A673 (cell line): ENCODE measurements at regions not wholly inside any gene's neighbourhood (a gene's known extent, or its start where the extent isn't known, plus 50 kb on each side); places are given as distances from the start of the nearest gene placed in this dataset.

Source experiments
- BruUV-seq: library from RNA; stranded (reverse); fragments of 400-500 nt; replicated peaks from 2 replicates; lab custom pipeline; 2021; lab: Mats Ljungman, UMichigan
- CTCF ChIA-PET: fragments of 300-600 bp; sonication (Branson Sonifier 250); formaldehyde crosslinking; loops from one replicate; lab custom pipeline; 2022; ENCODE audit warnings: antibody characterized with exemption; lab: Charles Lee
- POLR2A ChIA-PET: fragments of 300-600 bp; sonication (Branson Sonifier 250); formaldehyde crosslinking; loops from one replicate; lab custom pipeline; 2022; ENCODE audit warnings: antibody characterized with exemption; ENCODE audit not compliant: low non-redundant PET; lab: Charles Lee
- DNase-seq: peaks from one replicate; pipeline ENCODE4 v3.0.0-alpha.2; 2015; ENCODE audit warnings: low spot score
- H3K27ac ChIP-seq: fragments of 200-600 bp; sonication (generic); 2 replicates; pipeline ENCODE4 v1.5.1; 2016; ENCODE audit warnings: mixed run types, low read depth, mild to moderate bottlenecking, mixed read lengths, antibody characterized with exemption, low read length; ENCODE audit not compliant: poor library complexity, severe bottlenecking
- H3K27me3 ChIP-seq: fragments of 200-600 bp; sonication (generic); replicated peaks from 2 replicates; pipeline ENCODE4 v1.6.1; 2017; ENCODE audit warnings: mixed run types, low read depth, mild to moderate bottlenecking, mixed read lengths, antibody characterized with exemption, low read length; ENCODE audit not compliant: insufficient read depth, poor library complexity
- H3K36me3 ChIP-seq: fragments of 200-600 bp; sonication (generic); 2 replicates; pipeline ENCODE4 v1.6.1; 2016; ENCODE audit warnings: mixed run types, mild to moderate bottlenecking, mixed read lengths, antibody characterized with exemption, low read length; ENCODE audit not compliant: insufficient read depth, poor library complexity, severe bottlenecking
- H3K4me1 ChIP-seq: fragments of 200-600 bp; sonication (generic); 2 replicates; pipeline ENCODE4 v1.6.1; 2017; ENCODE audit warnings: mixed run types, mild to moderate bottlenecking, mixed read lengths, antibody characterized with exemption, low read length; ENCODE audit not compliant: insufficient read depth, poor library complexity, severe bottlenecking
- H3K4me3 ChIP-seq: fragments of 200-600 bp; sonication (generic); 2 replicates; pipeline ENCODE4 v1.5.1; 2016; ENCODE audit warnings: low read depth, mixed run types, mild to moderate bottlenecking, mixed read lengths, low read length; ENCODE audit not compliant: poor library complexity, severe bottlenecking
- H3K9me3 ChIP-seq: fragments of 200-600 bp; sonication (generic); 2 replicates; pipeline ENCODE4 v1.6.1; 2016; ENCODE audit warnings: mixed run types, low read depth, mild to moderate bottlenecking, mixed read lengths, antibody characterized with exemption, low read length; ENCODE audit not compliant: poor library complexity, severe bottlenecking
- CTCF ChIP-seq: fragments of 300-800, 200-600 bp; sonication (generic); conservative IDR thresholded peaks from 2 replicates; pipeline ENCODE4 v1.5.1; 2017; ENCODE audit warnings: low read depth, mild to moderate bottlenecking, antibody characterized with exemption, low read length, moderate library complexity, mixed read lengths
- EZH2 ChIP-seq: fragments of 200-600 bp; sonication (generic); IDR thresholded peaks from 2 replicates; pipeline ENCODE4 v1.6.1; 2017; ENCODE audit warnings: borderline replicate concordance, low read depth, mild to moderate bottlenecking, mixed read lengths, antibody characterized with exemption, low read length; ENCODE audit not compliant: poor library complexity, severe bottlenecking
- intact Hi-C: fragments of 100-400 bp; cut with micrococcal nuclease; formaldehyde crosslinking; loops from one replicate; pipeline ENCODE4 v1.10.0; 2022; ENCODE audit not compliant: unreplicated experiment

- BruUV-seq: no TSS peak
- Histone ChIP-seq H3K4me1 (no peaks in the 10 kb centered on the region), H3K27ac (no peak overlapping the region), H3K36me3 (no peaks in the 10 kb centered on the region), H3K27me3 (peaks cover 2% of the 10 kb centered on the region), H3K4me3 (no peak overlapping the region), H3K9me3 (no peaks in the 10 kb centered on the region)
- CTCF ChIA-PET: no interaction called here
- intact Hi-C loops: no loop called here
- no peak for DNase-seq
- POLR2A ChIA-PET: no interaction called here
- TF ChIP-seq EZH2 (no peak), CTCF (no peak)
Measured at GRCh38 chr13:47801555-47801954, 199.5 kb downstream of the SUCLA2 start.

- intact Hi-C loops: no loop called here
- no peak for TF ChIP-seq EZH2
- TF ChIP-seq CTCF: no peak
- POLR2A ChIA-PET: no interaction called here
Measured at GRCh38 chr13:47800593-47800992, 200.5 kb downstream of the SUCLA2 start.

GRCh38 chr13:47798906-47799305 is 202.2 kb downstream of the SUCLA2 start:
- no peaks in the 10 kb centered on the region for H3K4me1 ChIP-seq
- ChIA-PET POLR2A (no interaction called here), CTCF (no interaction called here)
- intact Hi-C loops: loop anchor here (10.0 kb wide), 1 partner anchor 966 kb away; no protein-coding TSS in a partner anchor
- H3K9me3 ChIP-seq: no peaks in the 10 kb centered on the region
- no peak overlapping the region for H3K27ac ChIP-seq
- no peaks in the 10 kb centered on the region for H3K36me3 ChIP-seq
- H3K27me3 ChIP-seq: no peaks in the 10 kb centered on the region
- no TSS peak for BruUV-seq
- DNase-seq: peak; percentile 12
- TF ChIP-seq CTCF: peak; percentile 47
- TF ChIP-seq EZH2: no peak
- H3K4me3 ChIP-seq: no peak overlapping the region

More at GRCh38 chr13:47800593-47800992, 200.5 kb downstream of the SUCLA2 start:
- no peaks in the 10 kb centered on the region for H3K27me3 ChIP-seq
- H3K9me3 ChIP-seq: no peaks in the 10 kb centered on the region
- no TSS peak for BruUV-seq
- CTCF ChIA-PET: no interaction called here
- no peaks in the 10 kb centered on the region for H3K36me3 ChIP-seq
- DNase-seq: no peak
- H3K4me3 ChIP-seq: no peak overlapping the region
- H3K27ac ChIP-seq: no peak overlapping the region
- H3K4me1 ChIP-seq: no peaks in the 10 kb centered on the region
